ENCODE measurements at regions not wholly inside any gene's neighbourhood (a gene's known extent, or its start where the extent isn't known, plus 50 kb on each side); places are given as distances from the start of the nearest gene placed in this dataset.

- TF ChIP-seq CHD7 (IDR thresholded peaks at IDR 0.05; ENCODE audit: insufficient replicate concordance, low read length) (no peak), KDM5A (IDR thresholded peaks at IDR 0.05; ENCODE audit: low read length) (no peak), YY1 (IDR thresholded peaks at IDR 0.05; ENCODE audit: low read depth, low read length) (no peak), BACH1 (IDR thresholded peaks at IDR 0.05; ENCODE audit: low read length) (no peak), BCL11A (IDR thresholded peaks at IDR 0.05; ENCODE audit: low read depth in 2 of 2, low read length in 2 of 2) (no peak), HDAC6 (IDR thresholded peaks at IDR 0.05; ENCODE audit: low read depth, low read length) (no peak), RNF2 (IDR thresholded peaks at IDR 0.05; ENCODE audit: borderline replicate concordance, low read depth, low read length, missing control alignments, poor library complexity, severe bottlenecking) (no peak), SP2 (IDR thresholded peaks at IDR 0.05; ENCODE audit: low read length) (no peak)
- TF ChIP-seq, protein P1, sequence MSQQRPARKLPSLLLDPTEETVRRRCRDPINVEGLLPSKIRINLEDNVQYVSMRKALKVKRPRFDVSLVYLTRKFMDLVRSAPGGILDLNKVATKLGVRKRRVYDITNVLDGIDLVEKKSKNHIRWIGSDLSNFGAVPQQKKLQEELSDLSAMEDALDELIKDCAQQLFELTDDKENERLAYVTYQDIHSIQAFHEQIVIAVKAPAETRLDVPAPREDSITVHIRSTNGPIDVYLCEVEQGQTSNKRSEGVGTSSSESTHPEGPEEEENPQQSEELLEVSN (IDR thresholded peaks at IDR 0.05), result no peak
These were observed 364.6 kb upstream of the ZNF385D start (continued) for GRCh38 chr3:22115581-22115980.

Data from H1 (cell line).